SW 1271 (cell line): ENCODE measurements at regions not wholly inside any gene's neighbourhood (a gene's known extent, or its start where the extent isn't known, plus 50 kb on each side); places are given as distances from the start of the nearest gene placed in this dataset.
"Not testable (repeated sequence)": the region's sequence is repeated elsewhere in the genome, so short reads cannot be mapped to it uniquely, and the experiment has no call there.

Experiments used
- DNase-seq, 2 experiments: peaks; one replicate each; lab custom pipeline; 2025; lab: John Stamatoyannopoulos, UW

GRCh38 chr9:90464978-90465377, 177.6 kb downstream of the DIRAS2 start:
- no peak for DNase-seq

GRCh38 chr9:90466441-90466840, 176.2 kb downstream of the DIRAS2 start:
- no peak for DNase-seq

DNA sequence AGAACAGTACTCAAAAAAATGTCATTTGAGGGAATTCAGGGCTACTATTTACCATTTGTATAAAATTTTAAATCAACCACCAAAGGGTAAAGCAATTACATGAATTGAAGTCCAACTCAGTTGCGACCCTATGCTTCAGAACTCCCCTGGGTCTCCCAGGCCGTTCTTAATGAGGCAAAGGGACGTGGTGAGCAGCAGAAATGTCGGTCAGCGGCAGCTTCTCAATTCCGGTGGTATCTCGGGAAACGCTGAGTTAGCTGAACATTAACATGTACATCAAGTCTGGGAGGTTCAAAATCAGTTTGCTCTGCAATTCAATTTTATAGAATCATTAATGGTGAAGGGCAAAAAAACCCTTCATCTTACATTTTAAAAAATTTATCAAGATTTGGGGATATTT, 173.2 kb downstream of the DIRAS2 start:
- no peak for DNase-seq

DNA sequence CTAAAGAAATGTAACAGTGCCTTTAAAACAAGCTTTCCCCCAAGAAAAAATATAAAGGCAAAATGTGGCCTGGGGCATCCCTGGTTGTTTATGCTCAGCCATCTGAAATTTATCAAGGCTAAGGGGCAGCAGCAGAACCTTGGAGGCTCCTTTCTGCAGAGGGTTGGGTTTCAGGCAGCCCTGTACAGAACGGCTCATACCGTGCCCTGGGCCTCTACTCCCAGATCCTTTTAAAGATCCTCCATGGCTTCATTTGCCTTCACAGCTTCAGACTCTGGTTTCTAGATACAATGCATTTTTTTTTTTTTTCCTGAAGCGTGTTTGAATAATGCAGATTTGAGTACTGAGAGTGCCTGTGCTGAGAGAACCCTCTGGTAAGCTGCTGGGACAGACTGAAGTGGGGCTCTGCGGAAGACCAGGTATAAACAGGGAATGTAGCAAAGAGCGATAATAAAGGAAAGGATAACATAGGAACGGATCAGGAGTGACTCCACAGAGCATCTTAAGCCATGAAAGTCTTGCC, 172.7 kb downstream of the DIRAS2 start:
- DNase-seq, result no peak

GRCh38 chr9:90476058-90476457, 166.6 kb downstream of the DIRAS2 start:
- no peak for DNase-seq

DNA sequence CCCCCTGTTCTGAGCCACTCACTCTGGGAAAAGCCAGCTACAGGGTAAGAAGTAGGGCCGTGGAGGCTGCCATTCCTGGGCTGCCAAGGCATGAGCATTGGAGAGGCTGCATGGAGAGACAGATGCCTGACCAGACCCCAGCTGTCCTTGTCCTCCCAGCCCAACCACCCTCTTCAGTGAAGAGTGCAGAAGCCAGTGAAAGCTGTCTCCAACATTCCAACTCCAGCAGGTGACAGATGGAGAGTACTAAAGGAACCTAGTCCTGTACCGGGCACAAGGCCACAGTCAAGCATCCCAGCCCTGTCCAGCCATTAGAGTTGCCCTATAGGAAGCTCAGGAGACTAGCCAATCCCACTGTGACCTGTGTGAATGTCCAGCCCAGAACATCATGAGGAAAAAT, 165.1 kb downstream of the DIRAS2 start:
- no peak for DNase-seq

DNA sequence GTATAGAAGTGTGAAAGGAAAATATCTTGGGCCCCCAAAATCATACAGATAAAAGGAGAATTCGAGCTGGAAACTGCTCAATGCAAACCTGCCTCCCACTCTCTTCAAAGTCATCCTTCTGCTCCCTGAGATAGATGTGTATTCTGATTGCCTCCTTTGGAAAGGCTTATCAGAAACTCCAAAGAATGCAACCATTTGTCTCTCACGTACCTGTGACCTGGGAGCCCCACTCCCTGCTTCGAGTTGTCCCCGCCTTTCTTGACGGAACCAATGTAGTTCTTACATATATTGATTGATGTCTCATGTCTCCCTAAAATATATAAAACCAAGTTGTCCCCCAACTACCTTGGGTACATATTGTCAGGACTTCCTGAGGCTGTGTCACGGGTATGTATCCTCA, 163.8 kb downstream of the DIRAS2 start:
- DNase-seq, result no peak

DNA sequence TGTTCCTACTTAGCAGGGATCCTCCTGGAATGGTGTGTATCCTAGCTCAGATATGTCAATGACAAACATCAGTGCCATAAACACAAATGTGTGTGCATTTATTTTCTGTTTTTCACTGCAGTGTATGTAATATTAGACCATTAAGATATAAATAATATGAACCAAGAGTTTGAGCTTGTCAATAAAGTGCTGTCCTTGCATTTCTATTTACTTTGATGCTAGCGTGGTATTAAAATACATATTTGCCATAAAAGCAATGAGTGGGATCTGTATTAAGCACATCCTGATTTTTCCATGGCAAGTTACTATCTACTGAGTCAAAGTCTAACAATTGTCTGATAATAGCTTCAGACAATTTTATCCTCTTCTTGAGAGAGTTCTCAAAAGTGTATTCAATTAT, 157.6 kb downstream of the DIRAS2 start:
- DNase-seq, result no peak

GRCh38 chr9:90489066-90489465, 153.6 kb downstream of the DIRAS2 start:
- DNase-seq, result no peak

- no peak for DNase-seq
Observed at GRCh38 chr9:90499761-90500160, 142.9 kb downstream of the DIRAS2 start.

- no peak for DNase-seq
Observed at GRCh38 chr9:90502134-90502533, 140.5 kb downstream of the DIRAS2 start.

DNA sequence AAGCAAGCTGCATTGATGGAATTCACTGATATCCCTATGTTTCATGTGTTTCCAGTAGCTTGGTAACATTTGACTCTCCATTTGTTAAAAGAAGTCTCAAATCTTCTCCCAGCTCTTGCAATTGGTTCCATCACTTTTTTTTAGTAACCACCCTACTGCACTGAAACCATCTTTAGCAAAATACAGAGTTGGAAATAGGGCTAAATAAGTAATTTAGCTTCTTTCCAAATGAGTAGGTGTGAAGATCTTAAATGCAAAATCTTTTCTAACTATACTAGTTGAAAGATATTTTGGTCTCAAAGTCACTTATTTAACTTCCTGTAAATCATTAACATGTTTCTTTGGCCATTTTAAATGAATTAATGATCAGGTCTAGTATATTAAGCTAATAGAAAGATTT, 138.1 kb downstream of the DIRAS2 start:
- DNase-seq, result no peak

- no peak for DNase-seq
Observed at GRCh38 chr9:90505695-90506094, 136.9 kb downstream of the DIRAS2 start.

DNA sequence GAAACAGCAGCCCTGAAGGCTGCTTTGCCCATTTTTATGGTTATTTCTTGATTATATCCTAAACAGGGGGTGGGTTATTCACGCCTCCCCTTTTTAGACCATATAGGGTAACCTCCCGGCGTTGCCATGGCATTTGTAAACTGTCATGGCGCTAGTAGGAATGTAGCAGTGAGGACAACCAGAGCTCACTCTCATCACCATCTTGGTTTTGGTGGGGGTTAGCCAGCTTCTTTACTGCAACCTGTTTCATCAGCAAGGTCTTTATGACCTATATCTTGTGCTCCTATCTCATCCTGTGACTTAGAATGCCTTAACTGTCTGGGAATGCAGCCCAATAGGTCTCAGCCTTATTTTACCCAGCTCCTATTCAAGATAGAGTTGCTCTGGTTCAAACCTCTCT, 136.2 kb downstream of the DIRAS2 start:
- DNase-seq, result not testable (repeated sequence)

GRCh38 chr9:90507621-90508020, 135.0 kb downstream of the DIRAS2 start:
- DNase-seq, result no peak

DNA sequence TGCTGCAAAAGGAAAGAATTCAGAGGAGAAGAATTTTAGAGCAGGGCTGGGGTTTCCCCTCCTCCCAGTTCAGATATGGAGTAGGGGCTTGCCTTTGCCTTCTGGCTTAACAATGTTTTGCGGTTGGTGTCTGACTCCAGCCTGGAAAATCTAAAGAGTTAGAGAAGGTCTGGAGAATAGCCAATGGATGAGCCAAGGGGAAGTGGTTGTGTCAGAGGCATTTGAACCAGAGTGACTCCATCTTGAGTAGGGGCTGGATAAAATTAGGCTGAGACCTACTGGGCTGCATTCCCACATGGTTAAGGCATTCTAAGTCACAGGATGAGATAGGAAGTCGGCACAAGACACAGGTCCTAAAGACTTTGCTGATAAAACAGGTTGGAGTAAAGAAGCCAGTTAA, 133.7 kb downstream of the DIRAS2 start:
- no peak for DNase-seq

DNA sequence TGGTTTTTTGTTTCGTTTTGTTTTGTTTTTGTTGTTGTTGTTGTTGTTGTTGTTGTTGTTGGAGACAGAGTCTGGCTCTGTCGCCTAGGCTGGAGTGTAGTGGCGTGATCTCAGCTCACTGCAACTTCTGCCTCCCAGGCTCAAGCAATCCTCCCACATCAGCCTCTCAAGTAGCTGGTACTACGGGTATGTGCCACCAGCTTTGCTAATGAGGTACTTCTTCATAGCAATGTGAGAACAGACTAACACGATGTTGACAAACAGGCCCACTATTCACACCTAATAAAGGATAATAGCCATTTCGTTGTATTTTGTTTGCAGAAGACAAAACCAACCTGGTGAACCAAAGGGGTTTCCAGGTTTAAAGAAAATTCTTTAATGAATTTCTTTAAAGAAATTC, 130.9 kb downstream of the DIRAS2 start:
- no peak for DNase-seq

GRCh38 chr9:90514877-90515276, 127.7 kb downstream of the DIRAS2 start:
- DNase-seq, result no peak

DNA sequence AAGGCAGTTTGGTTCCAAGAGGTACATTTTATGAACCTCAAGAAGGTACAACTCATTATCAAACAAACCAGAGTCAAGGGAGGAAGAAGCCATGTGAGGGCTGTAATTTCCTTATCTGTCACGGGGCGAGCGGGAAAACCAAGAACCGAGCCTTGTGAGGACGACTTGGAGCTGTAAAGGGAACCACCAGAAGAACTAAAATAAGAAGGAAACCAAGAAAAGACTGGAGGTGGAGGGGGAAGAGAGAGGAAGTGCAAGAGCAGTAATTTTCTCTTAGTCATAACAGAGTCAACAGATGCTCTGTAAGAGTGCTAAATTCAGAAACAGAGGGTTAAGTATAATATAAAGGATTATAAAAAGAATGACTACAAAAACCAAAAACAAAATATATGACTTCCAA, 127.1 kb downstream of the DIRAS2 start:
- no peak for DNase-seq

- DNase-seq, result no peak
Observed at GRCh38 chr9:90517103-90517502, 125.5 kb downstream of the DIRAS2 start.

DNA sequence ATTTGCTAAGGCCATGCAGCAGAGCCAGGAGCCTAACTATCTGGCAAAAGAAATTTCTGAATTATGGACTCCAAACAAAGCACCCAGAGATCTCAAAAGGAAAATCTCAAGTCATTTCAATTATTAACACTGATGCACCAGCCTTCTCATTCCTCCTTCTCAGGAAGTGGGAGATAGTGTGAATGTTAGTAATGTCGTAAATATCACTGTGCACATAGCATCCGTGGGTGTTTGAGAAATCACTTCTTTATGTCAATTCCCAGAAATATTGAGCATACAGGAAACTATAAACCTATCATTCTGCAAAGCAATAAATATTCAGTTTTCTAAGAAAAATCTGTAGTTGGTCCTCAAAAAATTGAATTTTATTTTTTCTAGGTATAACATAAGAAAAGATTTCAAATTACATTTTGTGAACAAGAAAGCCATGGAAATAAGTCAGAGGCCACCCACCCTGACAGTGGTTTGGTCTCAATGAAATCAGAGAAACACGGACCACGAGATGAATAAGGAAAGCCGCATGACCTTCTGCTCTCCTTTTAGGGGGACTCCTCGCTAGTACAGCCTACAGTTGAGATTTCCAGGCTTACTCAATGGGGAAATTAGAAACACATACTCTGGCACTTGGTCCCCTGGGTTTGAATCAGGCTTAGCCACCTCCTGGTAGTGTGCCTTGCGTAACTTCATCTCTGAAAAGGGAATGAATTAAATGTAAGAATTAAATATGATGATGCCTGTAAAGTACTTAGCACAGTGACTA, 120.6 kb downstream of the DIRAS2 start:
- no peak for DNase-seq

DNA sequence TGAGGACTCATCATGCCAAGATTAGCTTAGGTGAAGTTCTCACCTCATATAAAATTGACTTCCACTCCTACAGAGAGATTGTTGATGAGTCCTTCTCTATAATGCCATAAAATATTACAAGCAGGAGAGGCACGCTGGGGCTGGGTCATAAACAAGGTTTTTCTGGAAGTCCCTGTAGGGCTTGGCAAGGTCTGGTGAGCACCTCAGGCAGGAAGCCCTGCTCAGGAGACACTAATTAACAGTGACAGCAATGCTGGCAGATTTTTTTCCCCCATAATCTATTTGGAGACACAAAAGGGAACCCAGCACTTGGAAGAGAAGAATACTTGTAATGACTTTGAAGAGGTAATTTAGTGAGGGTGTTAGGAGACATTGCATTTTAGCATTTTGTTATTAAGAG, 118.7 kb downstream of the DIRAS2 start:
- no peak for DNase-seq

GRCh38 chr9:90526386-90526785, 116.2 kb downstream of the DIRAS2 start:
- DNase-seq, result no peak

DNA sequence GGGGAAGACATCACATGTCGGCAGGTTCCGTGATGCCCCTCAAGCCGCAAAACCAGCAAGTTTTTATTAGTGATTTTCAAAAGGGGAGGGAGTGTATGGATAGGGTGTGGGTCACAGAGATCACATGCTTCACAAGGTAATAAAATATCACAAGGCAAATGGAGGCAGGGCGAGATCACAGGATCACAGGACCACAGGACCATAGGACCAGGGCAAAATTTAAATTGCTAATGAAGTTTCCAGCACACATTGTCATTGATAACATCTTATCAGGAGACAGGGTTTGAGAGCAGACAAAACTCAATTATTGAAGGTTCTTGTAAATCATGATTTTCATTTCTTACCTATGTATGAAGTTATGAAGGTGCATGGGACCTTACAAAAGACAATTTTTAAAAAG, 106.5 kb downstream of the DIRAS2 start:
- DNase-seq, result not testable (repeated sequence)
